RWPE2 (cell line): ENCODE measurements at regions not wholly inside any gene's neighbourhood (a gene's known extent, or its start where the extent isn't known, plus 50 kb on each side); places are given as distances from the start of the nearest gene placed in this dataset.

Source experiments
- ATAC-seq: fragments of 200-7000 bp; cut with Tn5 transposase; 3 replicates; pipeline ENCODE4 v1.9.1; 2021; ENCODE audit warnings: low read depth
- DNase-seq: peaks from one replicate; pipeline ENCODE4 v3.0.0-alpha.2; 2020; ENCODE audit warnings: low spot score
- H3K27ac ChIP-seq: fragments of 450-650 bp; 2 replicates; pipeline ENCODE4 v1.5.1; 2017; ENCODE audit warnings: mild to moderate bottlenecking; ENCODE audit not compliant: poor library complexity, severe bottlenecking
- H3K27me3 ChIP-seq: fragments of 250-450 bp; sonication (Bioruptor Pico); 2 replicates; pipeline ENCODE4 v1.5.1; 2021; ENCODE audit warnings: mild to moderate bottlenecking, moderate library complexity; ENCODE audit not compliant: insufficient read depth, poor library complexity, severe bottlenecking
- H3K36me3 ChIP-seq: fragments of 250-450 bp; sonication (Bioruptor Pico); 2 replicates; pipeline ENCODE4 v1.5.1; 2020; ENCODE audit warnings: low read depth, mild to moderate bottlenecking, moderate library complexity
- H3K4me1 ChIP-seq: fragments of 250-450 bp; sonication (Bioruptor Pico); 2 replicates; pipeline ENCODE4 v1.5.1; 2021; ENCODE audit warnings: mild to moderate bottlenecking, moderate library complexity; ENCODE audit not compliant: insufficient read depth, poor library complexity, severe bottlenecking
- H3K4me3 ChIP-seq: fragments of 250-450 bp; sonication (Bioruptor Pico); 2 replicates; pipeline ENCODE4 v1.5.1; 2021; ENCODE audit warnings: mild to moderate bottlenecking, moderate library complexity; ENCODE audit not compliant: severe bottlenecking
- H3K9me3 ChIP-seq: fragments of 250-450 bp; sonication (Bioruptor Pico); 2 replicates; pipeline ENCODE4 v1.5.1; 2021; ENCODE audit warnings: mild to moderate bottlenecking, moderate library complexity; ENCODE audit not compliant: severe bottlenecking
- CTCF ChIP-seq: fragments of 450-650 bp; IDR thresholded peaks from one replicate; pipeline ENCODE4 v1.5.1; 2017; ENCODE audit warnings: mild to moderate bottlenecking, moderate library complexity; ENCODE audit not compliant: poor library complexity, severe bottlenecking

- Histone ChIP-seq H3K4me3 (no peak overlapping the region), H3K27me3 (no peaks in the 10 kb centered on the region), H3K36me3 (no peaks in the 10 kb centered on the region), H3K4me1 (peaks cover 33% of the 10 kb centered on the region), H3K27ac (peak overlapping the region; percentile 35), H3K9me3 (no peaks in the 10 kb centered on the region)
- TF ChIP-seq CTCF, result no peak
- no peak for DNase-seq
- ATAC-seq, result no peak; the same call in 1 of the 3 replicates
Measured at GRCh38 chr11:116693102-116693570, 79.7 kb downstream of the BUD13 start.

- H3K27ac ChIP-seq, result peak overlapping the region; percentile 35
- no peak for TF ChIP-seq CTCF
- H3K27me3 ChIP-seq, result no peaks in the 10 kb centered on the region
- peaks cover 33% of the 10 kb centered on the region for H3K4me1 ChIP-seq
- no peaks in the 10 kb centered on the region for H3K36me3 ChIP-seq
- ATAC-seq, result no peak
- no peak overlapping the region for H3K4me3 ChIP-seq
- DNase-seq, result no peak
- no peaks in the 10 kb centered on the region for H3K9me3 ChIP-seq
Measured at GRCh38 chr11:116692318-116693101, 80.3 kb downstream of the BUD13 start.

GRCh38 chr11:116691771-116692177, 81.0 kb downstream of the BUD13 start:
- H3K27me3 ChIP-seq, result no peaks in the 10 kb centered on the region
- ATAC-seq (peak; percentile 38; the same call in 2 of the 3 replicates), DNase-seq (no peak)
- H3K9me3 ChIP-seq, result no peaks in the 10 kb centered on the region
- H3K4me1 ChIP-seq, result peaks cover 31% of the 10 kb centered on the region
- peak; percentile 89 for TF ChIP-seq CTCF
- H3K4me3 ChIP-seq, result no peak overlapping the region
- no peaks in the 10 kb centered on the region for H3K36me3 ChIP-seq
- H3K27ac ChIP-seq, result no peak overlapping the region

- ATAC-seq (no peak), DNase-seq (no peak)
- Histone ChIP-seq H3K36me3 (no peaks in the 10 kb centered on the region), H3K4me1 (peaks cover 19% of the 10 kb centered on the region), H3K27me3 (no peaks in the 10 kb centered on the region), H3K9me3 (no peaks in the 10 kb centered on the region), H3K27ac (no peak overlapping the region), H3K4me3 (no peak overlapping the region)
- no peak for TF ChIP-seq CTCF
Measured at GRCh38 chr11:116690611-116691010, 82.2 kb downstream of the BUD13 start.

- H3K4me1 ChIP-seq, result peaks cover 12% of the 10 kb centered on the region
- no peaks in the 10 kb centered on the region for H3K36me3 ChIP-seq
- no peak for DNase-seq
- no peak for TF ChIP-seq CTCF
- H3K9me3 ChIP-seq, result no peaks in the 10 kb centered on the region
- H3K4me3 ChIP-seq, result no peak overlapping the region
- H3K27ac ChIP-seq, result no peak overlapping the region
- H3K27me3 ChIP-seq, result no peaks in the 10 kb centered on the region
- no peak for ATAC-seq
Measured at GRCh38 chr11:116689413-116690127, 83.2 kb downstream of the BUD13 start.
